ENCODE measurements at regions not wholly inside any gene's neighbourhood (a gene's known extent, or its start where the extent isn't known, plus 50 kb on each side); places are given as distances from the start of the nearest gene placed in this dataset.

DNA sequence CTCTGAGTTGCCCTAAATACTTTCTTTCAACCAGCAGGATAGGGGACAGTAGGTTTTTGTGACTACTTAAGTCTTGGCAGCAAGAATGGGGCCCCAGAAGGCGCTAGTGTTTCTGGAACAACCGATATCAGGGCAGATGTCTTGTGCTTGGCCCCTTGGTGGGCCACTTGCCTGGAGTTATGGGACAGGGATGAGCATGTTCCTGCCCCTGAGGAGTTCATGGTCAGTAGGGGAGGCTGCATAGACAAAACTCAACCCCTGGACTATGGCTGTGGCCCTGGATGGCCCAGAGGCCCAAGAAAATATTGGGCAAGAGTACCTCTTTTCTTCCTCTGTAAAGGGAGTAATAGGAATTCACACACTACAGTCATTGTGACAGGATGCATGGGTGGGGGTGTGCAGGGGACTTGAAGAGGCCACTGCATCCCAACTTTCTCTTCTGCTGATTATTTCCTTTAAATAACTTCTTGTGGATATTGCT is 57.7 kb upstream of the IGFBP3 start:
- no peak for DNase-seq
- Histone ChIP-seq H3K27me3 (replicated peaks) (no peaks in the 10 kb centered on the region), H3K4me3 (ENCODE audit: low read depth, low read length) (no peak overlapping the region), H3K36me3 (replicated peaks) (no peaks in the 10 kb centered on the region), H3K27ac (peak overlapping the region; percentile 88)
- TF ChIP-seq, protein P1, sequence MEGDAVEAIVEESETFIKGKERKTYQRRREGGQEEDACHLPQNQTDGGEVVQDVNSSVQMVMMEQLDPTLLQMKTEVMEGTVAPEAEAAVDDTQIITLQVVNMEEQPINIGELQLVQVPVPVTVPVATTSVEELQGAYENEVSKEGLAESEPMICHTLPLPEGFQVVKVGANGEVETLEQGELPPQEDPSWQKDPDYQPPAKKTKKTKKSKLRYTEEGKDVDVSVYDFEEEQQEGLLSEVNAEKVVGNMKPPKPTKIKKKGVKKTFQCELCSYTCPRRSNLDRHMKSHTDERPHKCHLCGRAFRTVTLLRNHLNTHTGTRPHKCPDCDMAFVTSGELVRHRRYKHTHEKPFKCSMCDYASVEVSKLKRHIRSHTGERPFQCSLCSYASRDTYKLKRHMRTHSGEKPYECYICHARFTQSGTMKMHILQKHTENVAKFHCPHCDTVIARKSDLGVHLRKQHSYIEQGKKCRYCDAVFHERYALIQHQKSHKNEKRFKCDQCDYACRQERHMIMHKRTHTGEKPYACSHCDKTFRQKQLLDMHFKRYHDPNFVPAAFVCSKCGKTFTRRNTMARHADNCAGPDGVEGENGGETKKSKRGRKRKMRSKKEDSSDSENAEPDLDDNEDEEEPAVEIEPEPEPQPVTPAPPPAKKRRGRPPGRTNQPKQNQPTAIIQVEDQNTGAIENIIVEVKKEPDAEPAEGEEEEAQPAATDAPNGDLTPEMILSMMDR (IDR thresholded peaks at IDR 0.05; ENCODE audit: low read depth, low read length, missing control alignments) = no peak
- in situ Hi-C loops (cut with HindIII; ENCODE audit: low pct_ligation_motif_present, low sequenced_read_pairs) = no loop called here

DNA sequence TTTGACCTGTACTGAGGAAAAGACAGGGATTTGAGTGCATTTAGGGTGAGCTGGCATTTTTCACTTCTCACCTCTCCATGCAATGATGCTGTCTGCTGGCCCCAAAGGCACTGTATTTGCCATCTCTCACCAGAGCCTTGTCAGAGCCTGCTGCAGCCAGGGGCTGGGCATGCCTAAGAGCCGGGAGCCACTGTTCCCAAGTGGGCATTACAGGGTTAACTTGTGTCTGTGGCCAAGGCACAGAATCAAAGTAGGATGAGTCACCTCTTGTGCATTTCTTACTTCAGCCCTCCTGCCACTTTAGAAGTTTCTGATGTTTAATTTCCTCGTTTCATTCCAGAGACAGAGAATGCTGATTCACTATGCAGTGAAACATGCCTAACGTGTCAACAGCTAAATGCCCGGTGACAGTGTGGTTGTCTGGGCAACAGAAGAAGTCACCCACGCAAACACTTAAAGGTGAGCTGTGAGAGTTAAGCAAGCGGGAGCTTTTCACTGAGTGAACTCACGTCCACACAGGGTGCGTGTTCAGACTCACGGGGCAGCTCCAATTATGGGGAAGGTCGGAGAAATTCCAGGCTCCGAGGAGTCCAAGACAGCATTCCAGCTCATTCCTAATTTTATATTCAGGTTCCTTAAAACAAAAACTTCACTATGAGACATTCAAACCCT is 57.1 kb upstream of the IGFBP3 start:
- in situ Hi-C loops (cut with HindIII; ENCODE audit: low pct_ligation_motif_present, low sequenced_read_pairs) = no loop called here
- Histone ChIP-seq H3K27me3 (replicated peaks) (no peaks in the 10 kb centered on the region), H3K36me3 (replicated peaks) (no peaks in the 10 kb centered on the region), H3K4me3 (ENCODE audit: low read depth, low read length) (no peak overlapping the region), H3K27ac (peak overlapping the region; percentile 88)
- TF ChIP-seq, protein P1 (IDR thresholded peaks at IDR 0.05; ENCODE audit: low read depth, low read length, missing control alignments) = no peak
- peak; percentile 98 for DNase-seq

DNA sequence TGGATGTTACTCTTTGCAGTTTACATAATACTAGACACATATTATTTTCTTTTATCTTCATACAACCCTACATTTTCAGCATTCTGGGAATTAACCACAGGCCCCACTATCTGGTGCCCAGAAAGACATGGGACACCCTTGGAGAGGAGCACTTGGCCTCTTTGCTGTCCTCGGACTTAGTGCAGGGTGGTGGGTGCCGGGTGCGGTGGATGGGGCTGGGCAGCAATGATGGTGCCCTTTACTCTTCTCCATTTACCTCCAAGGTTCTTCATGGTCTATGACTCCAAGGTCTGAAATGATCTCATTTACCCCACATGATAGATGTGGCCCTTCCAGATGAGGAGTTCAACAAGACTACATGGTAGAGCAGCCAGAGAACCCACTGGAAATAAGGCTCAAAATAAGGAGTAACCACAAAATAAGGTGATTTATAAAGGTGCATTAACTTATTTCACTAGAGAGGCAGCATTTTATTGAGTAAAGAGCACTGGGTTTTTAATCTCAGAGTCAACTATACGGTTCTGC is 56.2 kb upstream of the IGFBP3 start:
- Histone ChIP-seq H3K4me3 (ENCODE audit: low read depth, low read length) (no peak overlapping the region), H3K27ac (peak overlapping the region; percentile 88), H3K27me3 (replicated peaks) (no peaks in the 10 kb centered on the region), H3K36me3 (replicated peaks) (no peaks in the 10 kb centered on the region)
- in situ Hi-C loops (cut with HindIII; ENCODE audit: low pct_ligation_motif_present, low sequenced_read_pairs) = no loop called here
- TF ChIP-seq, protein P1 (IDR thresholded peaks at IDR 0.05; ENCODE audit: low read depth, low read length, missing control alignments) = no peak
- DNase-seq = no peak

DNA sequence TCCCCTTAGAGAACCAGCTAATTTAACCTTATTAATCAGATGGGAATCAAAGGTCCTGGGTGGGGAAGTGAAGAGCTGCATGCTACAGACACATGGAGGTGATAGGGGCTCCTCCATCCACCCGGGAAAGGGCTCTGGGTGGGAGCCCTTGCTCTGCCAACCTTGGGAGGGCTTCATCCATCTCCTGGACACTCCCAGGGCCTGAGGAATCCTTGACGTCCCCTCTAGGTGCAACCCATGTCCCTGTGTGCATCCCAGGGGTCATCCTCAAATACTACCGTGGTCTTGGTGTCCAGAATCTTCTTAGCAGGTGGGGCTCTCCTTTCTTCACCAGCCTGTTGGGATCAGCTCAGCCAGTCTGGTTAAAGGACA is 55.4 kb upstream of the IGFBP3 start:
- TF ChIP-seq, protein P1 (IDR thresholded peaks at IDR 0.05; ENCODE audit: low read depth, low read length, missing control alignments) = no peak
- in situ Hi-C loops (cut with HindIII; ENCODE audit: low pct_ligation_motif_present, low sequenced_read_pairs) = no loop called here
- Histone ChIP-seq H3K27ac (no peak overlapping the region), H3K4me3 (ENCODE audit: low read depth, low read length) (no peak overlapping the region), H3K36me3 (replicated peaks) (no peaks in the 10 kb centered on the region), H3K27me3 (replicated peaks) (no peaks in the 10 kb centered on the region)
- DNase-seq = no peak

DNA sequence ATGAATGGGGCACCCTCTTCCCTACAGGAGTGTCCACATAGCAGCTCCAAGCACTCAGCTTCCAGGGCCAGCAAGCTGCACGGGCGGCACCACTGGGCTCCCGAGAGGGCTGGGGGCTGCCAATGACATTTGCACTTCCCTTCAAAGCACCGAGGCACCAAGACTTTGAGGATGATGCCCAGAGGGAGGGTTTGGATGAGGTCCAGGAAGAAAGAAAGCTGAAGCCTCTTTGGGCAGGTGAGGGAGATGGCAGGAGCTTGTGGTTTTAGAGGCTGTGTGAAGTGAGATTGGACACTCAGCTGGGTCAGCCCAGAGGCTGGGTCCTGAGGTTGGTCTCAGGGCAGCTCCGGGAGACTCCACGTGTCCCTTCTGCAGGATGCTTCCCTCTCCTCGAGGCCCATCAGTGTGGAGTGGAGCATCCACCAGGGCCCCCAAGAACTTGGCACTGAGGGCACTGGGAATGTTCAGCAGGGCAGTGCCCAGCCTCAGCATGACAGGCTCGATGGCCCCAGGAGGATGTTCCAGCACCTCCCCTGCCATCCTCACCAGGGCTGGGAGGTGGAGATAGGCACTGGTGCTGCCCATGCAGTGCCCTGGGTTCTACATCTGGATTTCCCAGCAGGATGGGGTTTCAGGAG is 54.9 kb upstream of the IGFBP3 start:
- Histone ChIP-seq H3K27me3 (replicated peaks) (no peaks in the 10 kb centered on the region), H3K27ac (no peak overlapping the region), H3K4me3 (ENCODE audit: low read depth, low read length) (no peak overlapping the region), H3K36me3 (replicated peaks) (no peaks in the 10 kb centered on the region)
- TF ChIP-seq, protein P1 (IDR thresholded peaks at IDR 0.05; ENCODE audit: low read depth, low read length, missing control alignments) = no peak
- in situ Hi-C loops (cut with HindIII; ENCODE audit: low pct_ligation_motif_present, low sequenced_read_pairs) = no loop called here
- no peak for DNase-seq

All from brain microvascular endothelial cell (primary cell).